Body of pancreas (tissue), 4 donors: ENCODE measurements at regions not wholly inside any gene's neighbourhood (a gene's known extent, or its start where the extent isn't known, plus 50 kb on each side); places are given as distances from the start of the nearest gene placed in this dataset.

Experiments used
- ATAC-seq: fragments of 150-250 bp; one replicate; pipeline ENCODE4 v1.9.1; 2016
- DNase-seq, 4 donors: peaks; one replicate each; pipeline ENCODE4 v3.0.0-alpha.2; 2019
- H3K27ac ChIP-seq, 4 donors: fragments of 200-600 bp; sonication (generic); 1 replicate in 3 of 4; 2 replicates in 1 of 4; pipeline versions ENCODE4 v1.5.1 to v1.6.1; 2016 to 2019; ENCODE audit warnings: mild to moderate bottlenecking in 1 of 4, mixed read lengths in 1 of 4, moderate library complexity in 1 of 4
- H3K27me3 ChIP-seq, 2 donors: fragments of 200-600 bp; sonication (generic); one replicate each; pipeline ENCODE4 v1.6.0; 2016; ENCODE audit warnings: mild to moderate bottlenecking in 1 of 2
- H3K36me3 ChIP-seq, 2 donors: fragments of 200-600 bp; sonication (generic); replicated peaks in 1 of 2; 2 replicates each; pipeline ENCODE4 v1.5.1; 2016; ENCODE audit warnings: low read depth in 2 of 2; ENCODE audit not compliant: insufficient read depth in 1 of 2
- H3K4me1 ChIP-seq: fragments of 200-600 bp; sonication (generic); one replicate; pipeline ENCODE4 v1.6.0; 2016
- H3K4me3 ChIP-seq, 2 donors: fragments of 200-600 bp; sonication (generic); 1 replicate in 1 of 2; 2 replicates in 1 of 2; pipeline ENCODE4 v1.5.1; 2016 to 2019
- H3K9me3 ChIP-seq, 3 donors: fragments of 200-600 bp; sonication (generic); 1 replicate in 2 of 3; 2 replicates in 1 of 3; pipeline ENCODE4 v1.5.1; 2016
- CTCF ChIP-seq, 7 experiments: fragments of 450-650 bp in 4 of 7; fragments of 200-600 bp in 3 of 7; sonication (generic) in 3 of 7; IDR thresholded peaks; one replicate each; pipeline ENCODE4 v1.5.1; 2016 to 2019; ENCODE audit warnings: antibody characterized with exemption in 7 of 7
- POLR2A ChIP-seq, 3 donors: fragments of 450-650 bp; IDR thresholded peaks; one replicate each; pipeline ENCODE4 v1.6.1; 2016; ENCODE audit warnings: antibody characterized with exemption in 3 of 3, mild to moderate bottlenecking in 2 of 3
- WGBS, 2 donors: methylation state at CpG; one replicate each; pipeline ENCODE4 v1.1.5; 2017; 5-methylcytosine and 5-hydroxymethylcytosine counted together
- intact Hi-C: fragments of 100-400 bp; cut with DNase I; formaldehyde crosslinking; loops from one replicate; pipeline ENCODE4 v1.15.1; 2023

- Histone ChIP-seq H3K27ac (peak overlapping the region; percentile 13 to 83 (median 72)), H3K4me1 (peaks cover 16% of the 10 kb centered on the region), H3K36me3 (no peaks in the 10 kb centered on the region), H3K27me3 (no peaks in the 10 kb centered on the region), H3K9me3 (no peaks in the 10 kb centered on the region), H3K4me3 (no peak overlapping the region)
- no peak for DNase-seq
- no peak for ATAC-seq
- intact Hi-C loops: no loop called here
- no peak for TF ChIP-seq POLR2A (IDR thresholded peaks at IDR 0.05)
- 37 to 45% methylated on average over 1 of the region's 1 CpG for WGBS, 2 donors
Observed at GRCh38 chr2:125085904-125086303, 1060.8 kb downstream of the CNTNAP5 start.

GRCh38 chr2:125086313-125087184 is 1061.5 kb downstream of the CNTNAP5 start:
- Histone ChIP-seq H3K9me3 (no peaks in the 10 kb centered on the region), H3K4me3 (no peak overlapping the region), H3K36me3 (no peaks in the 10 kb centered on the region), H3K27ac (peak overlapping the region; percentile 13 to 83 (median 72)), H3K27me3 (no peaks in the 10 kb centered on the region), H3K4me1 (peaks cover 16% of the 10 kb centered on the region)
- intact Hi-C loops: no loop called here
- 15 to 16% methylated on average over 5 of the region's 5 CpGs for WGBS, 2 donors
- TF ChIP-seq CTCF (IDR thresholded peaks at IDR 0.05): no peak
- no peak for TF ChIP-seq POLR2A (IDR thresholded peaks at IDR 0.05)
- DNase-seq: peak; percentile 30 to 64 (median 46)
- ATAC-seq: peak; percentile 93

GRCh38 chr2:125092276-125093009 is 1067.4 kb downstream of the CNTNAP5 start:
- DNase-seq: no peak
- Histone ChIP-seq H3K4me1 (peaks cover 5% of the 10 kb centered on the region), H3K4me3 (no peak overlapping the region), H3K36me3 (no peaks in the 10 kb centered on the region), H3K27me3 (no peaks in the 10 kb centered on the region), H3K9me3 (no peaks in the 10 kb centered on the region), H3K27ac (no peak overlapping the region)
- WGBS, 2 donors: 77 to 84% methylated on average over 4 of the region's 4 CpGs
- TF ChIP-seq POLR2A (IDR thresholded peaks at IDR 0.05): no peak
- no peak for TF ChIP-seq CTCF (IDR thresholded peaks at IDR 0.05)
- intact Hi-C loops: no loop called here
- no peak for ATAC-seq

GRCh38 chr2:125095826-125096225 is 1070.7 kb downstream of the CNTNAP5 start:
- H3K9me3 ChIP-seq: no peaks in the 10 kb centered on the region
- TF ChIP-seq POLR2A (IDR thresholded peaks at IDR 0.05): no peak
- no peak for TF ChIP-seq CTCF (IDR thresholded peaks at IDR 0.05)
- H3K4me3 ChIP-seq: no peak overlapping the region
- intact Hi-C loops: no loop called here
- DNase-seq: no peak
- no peak overlapping the region for H3K27ac ChIP-seq
- H3K36me3 ChIP-seq: no peaks in the 10 kb centered on the region
- no peak for ATAC-seq
- H3K27me3 ChIP-seq: no peaks in the 10 kb centered on the region
- H3K4me1 ChIP-seq: no peaks in the 10 kb centered on the region

GRCh38 chr2:125106710-125107109 is 1081.6 kb downstream of the CNTNAP5 start:
- TF ChIP-seq POLR2A (IDR thresholded peaks at IDR 0.05) (no peak), CTCF (IDR thresholded peaks at IDR 0.05) (no peak)
- intact Hi-C loops: no loop called here
- no peaks in the 10 kb centered on the region for H3K4me1 ChIP-seq
- DNase-seq (no peak), ATAC-seq (no peak)
- H3K9me3 ChIP-seq: no peaks in the 10 kb centered on the region
- H3K36me3 ChIP-seq: no peaks in the 10 kb centered on the region
- H3K4me3 ChIP-seq: no peak overlapping the region
- H3K27ac ChIP-seq: no peak overlapping the region
- H3K27me3 ChIP-seq: no peaks in the 10 kb centered on the region
